ENCODE measurements at regions not wholly inside any gene's neighbourhood (a gene's known extent, or its start where the extent isn't known, plus 50 kb on each side); places are given as distances from the start of the nearest gene placed in this dataset.
"Not testable (repeated sequence)": the region's sequence is repeated elsewhere in the genome, so short reads cannot be mapped to it uniquely, and the experiment has no call there.

DNA sequence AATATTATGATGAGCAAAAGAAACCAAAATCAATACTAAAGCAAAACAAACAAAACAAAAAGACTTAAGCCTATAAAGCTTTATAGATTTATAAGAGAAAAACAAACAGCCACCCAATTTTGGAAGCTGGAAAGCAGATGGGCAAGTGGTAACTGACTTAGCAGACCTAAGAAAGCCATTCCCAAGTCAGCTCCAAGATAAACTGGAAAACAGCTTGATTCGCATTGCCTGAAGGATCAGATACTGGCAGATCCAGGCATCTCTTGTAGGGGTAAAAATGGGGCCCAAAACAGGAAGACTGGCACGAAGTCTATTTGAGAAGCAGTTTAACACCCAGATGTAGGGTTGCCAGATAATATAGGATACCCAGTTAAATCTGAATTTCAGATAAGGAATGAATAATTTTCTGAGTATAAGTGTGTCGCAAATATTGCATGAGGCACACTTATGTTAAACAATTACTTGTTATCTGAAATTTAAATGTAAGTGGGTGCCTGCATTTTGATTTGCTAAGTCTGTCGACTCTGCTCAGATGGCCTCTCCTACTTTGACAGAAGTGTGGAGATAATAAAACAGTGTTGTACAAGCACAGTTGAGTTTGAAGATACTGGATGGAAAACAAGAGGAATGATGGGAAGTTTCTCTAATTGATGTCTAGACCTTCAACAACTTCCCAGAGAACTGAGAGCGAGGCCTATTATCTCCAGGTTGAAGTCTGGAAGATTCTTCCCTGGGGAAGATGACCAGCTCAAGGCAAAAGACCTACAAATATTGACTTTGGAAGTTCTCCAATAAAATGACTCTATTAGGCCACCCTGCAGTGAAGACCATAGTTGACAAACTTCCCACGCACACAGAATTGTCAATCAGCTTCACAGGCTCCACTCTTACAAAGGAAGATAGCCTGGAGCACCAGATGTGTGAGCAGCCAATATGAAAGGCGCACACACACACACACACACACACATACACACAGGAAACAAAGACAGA, 113.4 kb downstream of the FAM50B start:
- peaks cover 4% of the 10 kb centered on the region for H3K27me3 Mint-ChIP-seq (ENCODE audit: low read depth)
- H3K9me3 Mint-ChIP-seq, result peaks cover 6% of the 10 kb centered on the region
- no peak overlapping the region for H3K4me3 Mint-ChIP-seq
- peaks cover 4% of the 10 kb centered on the region for H3K36me3 Mint-ChIP-seq (ENCODE audit: insufficient read depth)
- DNase-seq, result no peak
- no peak for ATAC-seq
- peaks cover 2% of the 10 kb centered on the region for H3K4me1 Mint-ChIP-seq (ENCODE audit: low read depth)

DNA sequence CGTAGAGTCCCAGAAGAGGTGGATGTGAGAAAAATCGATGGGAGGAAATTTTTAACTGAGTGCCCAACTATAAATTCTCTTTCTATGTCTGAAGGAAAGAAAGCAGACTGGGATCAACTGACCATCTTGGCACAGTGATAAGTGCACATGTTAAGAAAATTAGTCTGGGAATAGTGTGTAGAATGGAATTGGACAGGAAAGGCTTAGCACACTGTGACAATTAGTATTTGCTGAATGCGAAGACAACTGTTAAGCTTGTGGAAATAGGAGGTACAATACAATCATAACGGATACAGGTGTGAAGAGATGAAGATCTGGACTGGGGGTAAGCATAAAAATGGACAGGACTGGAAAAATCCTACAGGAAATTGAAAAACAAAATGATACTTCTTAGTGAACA, 114.3 kb downstream of the FAM50B start:
- ATAC-seq (no peak), DNase-seq (no peak)
- Mint-ChIP-seq H3K4me1 (ENCODE audit: low read depth) (peaks cover 2% of the 10 kb centered on the region), H3K4me3 (no peak overlapping the region), H3K36me3 (ENCODE audit: insufficient read depth) (no peaks in the 10 kb centered on the region), H3K27me3 (ENCODE audit: low read depth) (no peaks in the 10 kb centered on the region), H3K9me3 (no peaks in the 10 kb centered on the region)

DNA sequence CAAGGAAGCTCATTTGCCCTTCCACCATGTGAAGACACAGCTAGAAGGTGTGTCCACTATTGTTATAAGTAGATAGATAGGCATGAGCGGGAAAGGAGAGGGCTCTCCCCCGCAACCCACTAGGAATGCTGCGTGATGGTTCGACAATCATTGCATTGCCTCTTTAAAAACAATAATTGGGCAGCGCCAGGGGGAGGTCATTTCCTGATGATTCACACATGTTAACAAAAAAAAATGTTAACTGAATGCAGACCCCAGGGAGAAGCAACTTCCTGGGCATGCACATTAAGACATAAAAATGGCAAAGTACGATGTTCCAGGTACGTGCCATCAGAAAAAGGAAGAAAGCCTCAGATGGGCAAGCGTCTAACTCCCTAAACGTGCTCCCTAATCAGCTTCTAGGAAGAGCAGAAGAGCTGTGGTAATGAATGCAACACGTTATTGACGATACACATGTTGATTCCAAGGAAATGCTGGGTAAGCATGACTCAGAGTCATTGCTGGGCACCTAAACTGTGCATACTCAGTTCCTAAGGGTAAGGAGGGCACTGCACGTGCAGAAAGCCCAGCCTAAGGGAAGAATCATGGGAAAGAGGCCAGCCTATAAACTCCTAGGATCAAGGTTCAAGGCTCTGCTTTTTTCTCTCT, 113.7 kb downstream of the FAM217A start:
- Mint-ChIP-seq H3K9me3 (no peaks in the 10 kb centered on the region), H3K36me3 (ENCODE audit: insufficient read depth) (no peaks in the 10 kb centered on the region), H3K4me1 (ENCODE audit: low read depth) (peaks cover 2% of the 10 kb centered on the region), H3K4me3 (no peak overlapping the region), H3K27me3 (ENCODE audit: low read depth) (no peaks in the 10 kb centered on the region)
- no peak for DNase-seq
- ATAC-seq, result no peak

DNA sequence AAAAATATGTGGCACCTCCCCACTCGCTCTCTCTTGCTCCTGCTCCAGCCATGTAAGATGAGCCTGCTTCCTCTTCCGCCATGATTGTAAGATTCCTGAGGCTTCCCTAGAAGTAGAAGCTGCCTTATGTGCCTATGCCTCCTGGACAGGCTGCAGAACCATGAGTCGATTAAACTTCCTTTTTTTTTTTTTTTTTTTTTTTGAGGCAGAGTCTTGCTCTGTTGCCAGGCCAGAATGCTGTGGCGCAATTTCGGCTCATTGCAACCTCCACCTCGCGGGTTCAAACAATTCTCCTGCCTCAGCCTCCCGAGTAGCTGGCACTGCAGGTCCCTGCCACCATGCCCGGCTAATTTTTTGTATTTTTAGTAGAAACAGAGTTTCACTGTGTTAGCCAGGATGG, 112.5 kb downstream of the FAM217A start:
- ATAC-seq (no peak), DNase-seq (no peak)
- Mint-ChIP-seq H3K4me3 (no peak overlapping the region), H3K9me3 (no peaks in the 10 kb centered on the region), H3K27me3 (ENCODE audit: low read depth) (no peaks in the 10 kb centered on the region), H3K36me3 (ENCODE audit: insufficient read depth) (no peaks in the 10 kb centered on the region), H3K4me1 (ENCODE audit: low read depth) (peaks cover 2% of the 10 kb centered on the region)

DNA sequence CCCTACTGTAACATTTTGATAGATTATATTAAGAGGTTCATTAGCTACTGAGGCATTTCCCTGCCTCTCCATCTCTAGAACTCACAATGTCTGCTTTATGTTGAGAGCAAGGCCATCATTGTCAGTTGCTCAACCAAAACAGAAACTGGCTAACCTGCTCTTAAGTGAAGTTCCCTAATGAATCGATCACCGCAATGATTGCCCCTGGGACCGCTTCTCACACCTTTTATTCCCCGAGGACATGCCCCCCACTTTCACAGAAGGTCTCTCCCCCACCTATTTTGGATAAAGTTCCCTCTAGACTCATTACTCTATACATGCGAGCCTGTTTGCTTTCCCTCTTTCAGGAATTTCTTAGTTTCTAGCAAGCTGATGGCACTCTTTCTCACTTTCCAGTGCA, 108.8 kb downstream of the FAM217A start:
- DNase-seq (no peak), ATAC-seq (no peak)
- no peaks in the 10 kb centered on the region for H3K4me1 Mint-ChIP-seq (ENCODE audit: low read depth)

DNA sequence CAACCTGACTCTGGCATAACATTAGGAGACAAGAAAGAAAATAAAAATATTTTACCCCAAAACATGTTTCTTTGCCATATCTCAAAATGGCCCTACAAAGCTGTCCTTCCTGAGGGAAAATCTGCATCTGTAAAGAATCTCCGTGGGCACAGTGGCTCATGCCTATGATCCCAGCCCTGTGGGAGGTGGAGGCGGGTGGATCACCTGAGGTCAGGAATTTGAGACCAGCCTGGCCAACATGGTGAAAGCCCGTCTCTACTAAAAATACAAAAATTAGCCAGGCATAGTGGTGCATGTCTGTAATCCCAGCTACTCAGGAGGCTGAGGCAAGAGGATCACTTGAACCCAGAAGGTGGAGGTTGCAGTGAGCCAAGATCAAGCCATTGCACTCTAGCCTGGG, 105.8 kb downstream of the FAM217A start:
- H3K27me3 Mint-ChIP-seq (ENCODE audit: low read depth), result peaks cover 11% of the 10 kb centered on the region
- ATAC-seq; H3K36me3 Mint-ChIP-seq (ENCODE audit: insufficient read depth); H3K4me1 Mint-ChIP-seq (ENCODE audit: low read depth); H3K9me3 Mint-ChIP-seq; H3K4me3 Mint-ChIP-seq; DNase-seq: not testable (repeated sequence)

More for the DNA sequence above, 108.8 kb downstream of the FAM217A start:
- Mint-ChIP-seq H3K4me3 (no peak overlapping the region), H3K9me3 (no peaks in the 10 kb centered on the region), H3K36me3 (ENCODE audit: insufficient read depth) (no peaks in the 10 kb centered on the region), H3K27me3 (ENCODE audit: low read depth) (peaks cover 11% of the 10 kb centered on the region)

DNA sequence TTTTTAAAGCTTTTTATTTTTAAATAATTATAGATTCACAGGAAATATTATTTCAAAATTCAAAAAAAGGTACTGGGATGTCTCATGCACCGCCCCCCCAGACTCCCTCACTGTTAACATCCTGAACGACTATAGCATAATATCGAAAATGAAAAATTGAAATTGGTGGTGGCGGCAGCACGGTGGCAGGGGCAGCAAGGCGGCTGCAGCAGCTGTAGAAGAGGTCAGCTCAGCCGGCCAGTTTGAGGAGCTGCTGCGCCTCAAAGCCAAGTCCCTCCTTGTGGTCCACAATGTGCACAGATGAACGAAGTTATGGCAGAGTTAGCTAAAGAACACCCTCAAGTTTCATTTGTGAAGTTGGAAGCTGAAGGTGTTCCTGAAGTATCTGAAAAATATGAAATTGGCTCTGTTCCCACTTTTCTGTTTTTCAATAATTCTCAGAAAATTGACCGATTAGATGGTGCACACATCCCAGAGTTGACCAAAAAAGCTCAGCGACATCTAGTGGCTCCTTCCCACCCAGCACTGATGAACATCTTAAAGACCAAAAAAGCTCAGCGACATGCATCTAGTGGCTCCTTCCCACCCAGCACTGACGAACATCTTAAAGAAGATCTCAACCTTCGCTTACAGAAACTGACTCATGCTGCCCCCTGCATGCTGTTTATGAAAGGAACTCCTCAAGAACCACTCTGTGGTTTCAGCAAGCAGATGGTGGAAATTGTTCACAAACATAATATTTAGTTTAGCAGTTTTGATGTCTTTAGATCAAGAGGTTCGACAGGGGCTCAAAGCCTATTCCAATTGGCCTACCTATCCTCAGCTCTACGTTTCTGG, 100.8 kb downstream of the FAM217A start:
- ATAC-seq (peak; percentile 95 to 98), DNase-seq (peak; percentile 30)
- H3K36me3 Mint-ChIP-seq (ENCODE audit: insufficient read depth), result peaks cover 8% of the 10 kb centered on the region
- H3K4me3 Mint-ChIP-seq, result no peak overlapping the region
- H3K9me3 Mint-ChIP-seq, result peaks cover 3% of the 10 kb centered on the region
- peaks cover 10% of the 10 kb centered on the region for H3K4me1 Mint-ChIP-seq (ENCODE audit: low read depth)
- peaks cover 8% of the 10 kb centered on the region for H3K27me3 Mint-ChIP-seq (ENCODE audit: low read depth)

DNA sequence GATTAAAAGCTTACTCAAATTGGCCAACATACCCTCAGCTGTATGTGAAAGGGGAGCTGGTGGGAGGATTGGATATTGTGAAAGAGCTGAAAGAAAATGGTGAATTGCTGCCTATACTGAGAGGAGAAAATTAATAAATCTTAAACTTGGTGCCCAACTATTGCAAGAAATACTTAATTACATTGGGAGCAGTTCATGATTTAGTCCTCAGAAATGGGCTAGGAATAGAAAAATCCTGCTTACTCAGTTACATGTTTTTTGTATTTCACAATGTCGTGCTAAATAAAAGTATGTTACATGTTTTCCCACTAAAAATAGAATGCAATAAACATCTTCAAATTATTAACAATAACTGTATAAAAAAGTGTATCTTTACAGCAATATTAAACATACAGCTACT, 100.0 kb downstream of the FAM217A start:
- H3K4me1 Mint-ChIP-seq (ENCODE audit: low read depth); ATAC-seq; H3K9me3 Mint-ChIP-seq; DNase-seq; H3K4me3 Mint-ChIP-seq; H3K27me3 Mint-ChIP-seq (ENCODE audit: low read depth): not testable (repeated sequence)
- H3K36me3 Mint-ChIP-seq (ENCODE audit: insufficient read depth), result peaks cover 11% of the 10 kb centered on the region

DNA sequence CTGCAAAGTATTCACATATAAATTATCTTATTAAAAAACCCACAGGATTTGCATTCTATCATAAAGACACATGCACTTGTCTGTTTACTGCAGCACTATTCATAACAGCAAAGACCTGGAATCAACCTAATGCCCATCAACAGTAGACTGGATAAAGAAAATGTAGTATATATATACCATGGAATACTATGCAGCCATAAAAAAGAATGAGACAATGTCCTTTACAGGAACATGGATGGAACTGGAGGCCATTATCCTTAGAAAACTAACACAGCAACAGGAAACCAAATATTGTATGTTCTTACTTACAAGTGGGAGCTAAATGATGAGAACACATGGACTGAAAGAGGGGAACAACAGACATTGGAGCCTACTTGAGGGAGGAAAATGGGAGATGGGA, 97.0 kb downstream of the FAM217A start:
- Mint-ChIP-seq H3K36me3 (ENCODE audit: insufficient read depth) (peaks cover 12% of the 10 kb centered on the region), H3K9me3 (peaks cover 3% of the 10 kb centered on the region), H3K4me3 (no peak overlapping the region), H3K27me3 (ENCODE audit: low read depth) (no peaks in the 10 kb centered on the region), H3K4me1 (ENCODE audit: low read depth) (peaks cover 11% of the 10 kb centered on the region)
- ATAC-seq (no peak), DNase-seq (no peak)

DNA sequence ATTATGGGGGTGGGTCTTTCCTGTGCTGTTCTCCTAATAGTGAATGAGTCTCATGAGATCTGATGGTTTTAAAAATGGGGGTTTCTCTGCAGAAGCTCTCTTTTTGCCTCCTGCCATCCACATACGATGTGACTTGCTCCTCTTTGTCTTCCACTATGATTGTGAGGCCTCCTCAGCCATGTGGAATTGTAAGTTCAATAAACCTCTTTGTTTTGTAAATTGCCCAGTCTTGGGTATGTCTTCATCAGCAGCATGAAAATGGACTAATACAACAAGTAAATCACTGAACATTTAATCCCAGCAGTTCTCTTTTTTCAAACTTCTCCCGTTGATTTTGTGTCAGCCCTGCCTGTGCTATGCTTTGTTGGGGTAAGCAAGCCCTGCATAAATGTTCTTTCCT, 95.2 kb downstream of the FAM217A start:
- H3K36me3 Mint-ChIP-seq (ENCODE audit: insufficient read depth), result peaks cover 18% of the 10 kb centered on the region
- H3K4me1 Mint-ChIP-seq (ENCODE audit: low read depth), result peaks cover 3% of the 10 kb centered on the region
- H3K9me3 Mint-ChIP-seq, result peaks cover 3% of the 10 kb centered on the region
- no peak for DNase-seq
- H3K27me3 Mint-ChIP-seq (ENCODE audit: low read depth), result no peaks in the 10 kb centered on the region
- no peak for ATAC-seq
- no peak overlapping the region for H3K4me3 Mint-ChIP-seq

DNA sequence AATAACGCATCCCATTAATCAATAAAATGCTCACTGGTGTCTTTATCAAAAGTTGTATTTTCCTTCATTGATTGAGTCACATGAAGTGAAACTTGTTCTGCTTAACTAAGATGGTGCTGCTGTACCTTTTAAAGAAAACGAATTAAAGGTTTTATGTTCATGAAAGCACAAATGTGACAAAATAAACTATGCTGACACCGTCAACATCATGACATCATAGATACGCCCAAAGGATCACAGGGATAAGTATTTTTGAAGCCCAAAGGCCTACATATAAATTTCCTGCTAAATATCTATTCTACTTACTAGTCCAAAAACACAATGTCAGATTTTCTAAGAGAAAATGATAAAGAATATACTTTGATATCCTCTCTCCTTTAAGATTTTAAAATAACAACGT, 94.4 kb downstream of the FAM217A start:
- DNase-seq, result no peak
- peaks cover 18% of the 10 kb centered on the region for H3K36me3 Mint-ChIP-seq (ENCODE audit: insufficient read depth)
- peaks cover 3% of the 10 kb centered on the region for H3K9me3 Mint-ChIP-seq
- no peaks in the 10 kb centered on the region for H3K27me3 Mint-ChIP-seq (ENCODE audit: low read depth)
- ATAC-seq, result no peak
- no peak overlapping the region for H3K4me3 Mint-ChIP-seq
- H3K4me1 Mint-ChIP-seq (ENCODE audit: low read depth), result peaks cover 4% of the 10 kb centered on the region

DNA sequence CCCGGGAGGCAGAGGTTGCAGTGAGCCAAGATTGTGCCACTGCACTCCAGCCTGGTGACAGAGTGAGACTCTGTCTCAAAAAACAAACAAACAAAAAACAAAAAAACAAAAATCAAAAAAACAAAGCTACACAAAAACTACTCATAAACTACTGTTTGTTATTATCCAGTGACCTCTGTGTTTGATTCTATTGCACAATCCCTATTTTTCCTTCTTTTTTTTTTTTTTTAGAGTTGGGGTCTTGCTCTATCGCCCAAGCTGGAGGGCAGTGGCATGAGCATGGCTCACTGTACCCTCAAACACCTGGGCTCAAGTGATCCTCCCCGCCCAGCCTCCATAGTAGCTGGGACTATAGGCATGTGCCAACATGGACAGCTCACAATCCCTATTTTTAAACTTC, 92.7 kb downstream of the FAM217A start:
- Mint-ChIP-seq H3K4me1 (ENCODE audit: low read depth) (peaks cover 11% of the 10 kb centered on the region), H3K27me3 (ENCODE audit: low read depth) (no peaks in the 10 kb centered on the region), H3K4me3 (no peak overlapping the region), H3K36me3 (ENCODE audit: insufficient read depth) (peaks cover 15% of the 10 kb centered on the region), H3K9me3 (peaks cover 3% of the 10 kb centered on the region)
- ATAC-seq, result no peak
- no peak for DNase-seq

DNA sequence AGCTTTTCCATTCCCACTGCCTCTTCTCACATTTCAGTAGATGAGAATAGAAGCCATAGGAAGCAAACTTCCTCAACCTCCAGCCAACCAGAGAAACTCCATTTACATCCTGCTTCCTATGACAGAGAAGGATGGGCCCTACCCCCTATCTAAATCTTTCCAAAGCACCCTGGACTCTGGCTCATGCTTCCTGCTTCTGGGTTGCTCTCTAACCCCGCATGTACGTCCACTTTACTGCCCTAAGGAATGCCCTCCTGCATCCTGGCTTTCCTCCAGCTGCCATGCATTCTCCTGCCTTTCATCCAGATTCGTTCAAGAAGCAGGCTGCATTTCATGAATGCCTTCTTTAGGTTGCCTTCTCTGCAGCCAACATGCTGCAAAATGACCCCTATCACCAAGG, 91.9 kb downstream of the FAM217A start:
- no peak for ATAC-seq
- Mint-ChIP-seq H3K9me3 (peaks cover 1% of the 10 kb centered on the region), H3K4me3 (no peak overlapping the region)

DNA sequence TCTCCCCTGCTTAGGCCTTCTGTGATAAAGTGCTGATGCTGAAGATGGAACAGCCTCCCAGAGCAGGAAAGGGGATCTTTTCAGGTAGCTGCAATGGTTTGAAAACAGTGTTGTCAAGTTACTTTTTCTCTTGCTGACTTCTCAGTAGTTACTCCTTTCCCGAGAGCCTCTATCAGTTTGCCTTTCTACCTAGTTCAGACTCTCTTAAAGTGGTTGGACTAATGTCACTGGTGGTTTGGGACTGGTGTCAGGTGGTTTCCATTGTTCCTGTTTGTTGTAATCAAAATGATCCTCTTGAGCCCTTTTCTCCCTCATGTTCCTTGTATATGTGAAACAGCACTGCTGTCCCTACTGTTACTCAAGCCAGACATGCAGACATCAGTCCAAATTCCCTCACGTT, 91.4 kb downstream of the FAM217A start:
- Mint-ChIP-seq H3K4me1 (ENCODE audit: low read depth) (peaks cover 13% of the 10 kb centered on the region), H3K9me3 (no peaks in the 10 kb centered on the region), H3K27me3 (ENCODE audit: low read depth) (no peaks in the 10 kb centered on the region), H3K36me3 (ENCODE audit: insufficient read depth) (peaks cover 10% of the 10 kb centered on the region), H3K4me3 (no peak overlapping the region)
- DNase-seq, result no peak
- ATAC-seq, result no peak

More for the DNA sequence above, 91.9 kb downstream of the FAM217A start:
- H3K27me3 Mint-ChIP-seq (ENCODE audit: low read depth), result no peaks in the 10 kb centered on the region
- H3K4me1 Mint-ChIP-seq (ENCODE audit: low read depth), result peaks cover 13% of the 10 kb centered on the region
- no peak for DNase-seq
- peaks cover 12% of the 10 kb centered on the region for H3K36me3 Mint-ChIP-seq (ENCODE audit: insufficient read depth)

All from activated T-cell treated with anti-CD3 and anti-CD28 coated beads, Interleukin-2, amount 50 U/mL, for 4 hours (primary cell).